ENCODE measurements at regions not wholly inside any gene's neighbourhood (a gene's known extent, or its start where the extent isn't known, plus 50 kb on each side); places are given as distances from the start of the nearest gene placed in this dataset.
"Not testable (repeated sequence)": the region's sequence is repeated elsewhere in the genome, so short reads cannot be mapped to it uniquely, and the experiment has no call there.

DNA sequence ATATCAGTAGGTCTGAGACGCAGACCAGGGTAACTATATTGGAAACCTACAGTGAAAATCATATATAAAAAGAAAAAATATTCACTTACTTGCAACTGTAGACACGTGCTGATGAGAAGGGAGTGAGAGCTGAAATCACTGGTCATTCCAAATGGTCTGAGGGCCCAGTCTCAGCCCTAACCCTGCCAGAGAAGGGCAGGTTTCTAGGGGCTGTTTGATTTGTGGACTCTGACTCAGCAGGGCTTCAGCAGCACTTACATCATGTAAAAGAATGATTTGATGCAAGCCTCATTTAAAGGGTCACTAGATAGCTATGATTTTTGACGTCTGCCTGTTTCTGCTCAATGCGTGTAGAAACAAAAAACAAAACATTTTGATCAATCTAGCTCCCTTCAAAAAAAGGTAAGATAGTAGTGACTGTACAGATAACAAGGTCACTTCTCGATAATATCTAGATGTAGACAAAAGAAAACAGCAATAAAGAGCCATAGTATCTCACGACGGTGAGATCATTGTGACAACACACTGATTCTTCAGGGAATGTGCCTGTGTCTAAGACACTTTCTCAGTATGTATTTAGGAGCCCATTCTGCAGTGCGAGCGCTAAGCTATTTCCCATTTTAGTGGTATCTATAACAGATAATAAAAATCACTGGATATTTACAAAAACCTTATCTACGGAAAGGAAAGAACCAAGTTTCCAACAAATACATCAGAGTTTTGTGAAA is 307.2 kb downstream of the HIVEP2 start:
- DNase-seq: no peak

DNA sequence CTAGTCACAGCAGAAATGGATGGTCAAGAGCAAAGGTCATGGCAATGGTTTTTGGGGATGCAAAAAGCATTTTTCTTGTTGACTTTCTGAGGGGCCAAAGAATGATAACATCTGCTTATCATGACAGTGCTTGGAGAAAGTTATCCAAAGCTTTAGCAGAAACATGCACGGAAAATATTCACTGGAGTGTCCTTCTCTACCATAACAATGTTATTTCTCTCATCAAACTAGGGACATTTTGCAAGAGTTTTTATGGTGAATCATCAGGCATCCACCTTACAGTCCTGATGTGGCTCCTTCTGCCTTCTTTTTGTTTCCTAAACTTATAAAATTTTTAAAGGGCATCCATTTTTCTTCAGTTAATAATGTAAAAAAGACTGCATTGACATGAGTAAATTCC is 302.3 kb downstream of the HIVEP2 start:
- DNase-seq: no peak

- DNase-seq: no peak
Observed at GRCh38 chr6:142644866-142645265, 300.1 kb downstream of the HIVEP2 start.

- DNase-seq: no peak
Observed at GRCh38 chr6:142645663-142646062, 299.3 kb downstream of the HIVEP2 start.

DNA sequence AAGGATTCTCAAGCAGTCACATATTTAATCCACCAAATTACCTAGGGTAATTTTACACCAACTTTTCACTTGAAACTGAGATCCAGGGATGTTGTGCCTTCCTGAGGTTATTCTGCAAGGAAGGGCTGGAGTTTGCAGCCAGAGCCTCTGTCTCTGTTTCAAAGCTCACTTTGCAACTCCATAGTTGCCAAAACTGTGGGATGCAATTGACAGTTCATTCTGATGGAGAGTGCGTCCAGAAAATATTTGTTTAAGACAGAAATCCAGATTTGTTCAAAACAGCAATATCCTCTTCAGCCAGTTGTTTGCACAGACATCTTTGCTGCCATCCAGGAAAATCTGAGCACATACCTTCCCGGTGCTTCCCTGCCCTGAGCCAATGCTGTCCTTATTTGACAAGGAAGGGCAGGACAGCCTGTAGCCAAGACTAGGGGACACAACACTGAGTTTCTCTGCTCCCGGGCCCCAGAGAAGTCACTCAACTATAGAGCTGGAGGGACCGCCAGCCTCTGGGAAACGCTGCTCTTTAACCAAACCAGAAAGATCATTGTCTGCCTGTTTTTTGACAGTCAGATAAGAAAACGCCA is 297.4 kb downstream of the HIVEP2 start:
- peak; percentile 27 for DNase-seq

DNA sequence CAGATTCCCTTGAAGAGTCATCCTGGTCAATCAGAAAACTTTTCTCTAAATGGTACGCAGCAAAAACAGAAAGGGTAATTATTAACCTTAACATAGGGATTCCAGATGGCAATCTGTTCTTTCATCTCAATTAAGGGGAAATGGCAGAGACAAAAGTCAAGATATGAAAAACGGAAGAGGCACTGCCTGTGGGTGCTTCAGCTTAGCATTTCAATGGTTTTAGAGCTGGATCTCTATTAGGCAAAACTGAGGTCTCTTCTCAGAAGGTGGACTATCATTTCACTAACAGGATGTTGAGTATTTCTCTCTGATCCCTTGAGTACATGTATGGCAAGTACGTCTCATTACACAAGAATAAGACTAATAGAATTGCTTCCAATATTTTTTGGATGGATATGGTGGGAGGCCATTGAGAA is 296.9 kb downstream of the HIVEP2 start:
- no peak for DNase-seq

- DNase-seq: no peak
Observed at GRCh38 chr6:142648526-142648925, 296.4 kb downstream of the HIVEP2 start.

DNA sequence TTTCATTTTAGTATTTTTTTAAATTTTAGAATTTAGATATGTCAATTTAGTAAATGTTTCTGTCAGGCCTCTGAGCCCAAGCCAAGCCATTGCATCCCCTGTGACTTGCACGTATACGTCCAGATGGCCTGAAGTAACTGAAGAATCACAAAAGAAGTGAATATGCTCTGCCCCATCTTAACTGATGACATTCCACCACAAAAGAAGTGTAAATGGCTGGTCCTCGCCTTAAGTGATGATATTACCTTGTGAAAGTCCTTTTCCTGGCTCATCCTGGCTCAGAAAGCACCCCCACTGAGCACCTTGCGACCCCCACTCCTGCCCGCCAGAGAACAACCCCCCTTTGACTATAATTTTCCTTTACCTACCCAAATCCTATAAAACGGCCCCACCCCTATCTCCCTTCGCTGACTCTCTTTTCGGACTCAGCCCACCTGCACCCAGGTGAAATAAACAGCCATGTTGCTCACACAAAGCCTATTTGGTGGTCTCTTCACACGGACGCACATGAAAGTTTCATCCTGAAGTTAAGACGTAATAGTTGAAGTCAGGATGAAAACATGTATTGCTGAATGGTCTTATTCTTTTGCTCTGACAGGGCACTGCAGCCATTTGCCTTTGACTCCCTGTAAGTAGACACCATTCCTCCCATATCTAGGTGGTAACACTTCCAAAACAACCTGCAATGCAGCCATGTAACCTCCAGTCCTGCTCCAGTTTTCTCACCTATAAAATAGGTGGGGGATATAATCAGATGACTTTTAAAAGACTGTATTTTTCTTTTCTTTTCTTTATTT is 295.3 kb downstream of the HIVEP2 start:
- DNase-seq: not testable (repeated sequence)

GRCh38 chr6:142651384-142651783 is 293.6 kb downstream of the HIVEP2 start:
- no peak for DNase-seq

DNA sequence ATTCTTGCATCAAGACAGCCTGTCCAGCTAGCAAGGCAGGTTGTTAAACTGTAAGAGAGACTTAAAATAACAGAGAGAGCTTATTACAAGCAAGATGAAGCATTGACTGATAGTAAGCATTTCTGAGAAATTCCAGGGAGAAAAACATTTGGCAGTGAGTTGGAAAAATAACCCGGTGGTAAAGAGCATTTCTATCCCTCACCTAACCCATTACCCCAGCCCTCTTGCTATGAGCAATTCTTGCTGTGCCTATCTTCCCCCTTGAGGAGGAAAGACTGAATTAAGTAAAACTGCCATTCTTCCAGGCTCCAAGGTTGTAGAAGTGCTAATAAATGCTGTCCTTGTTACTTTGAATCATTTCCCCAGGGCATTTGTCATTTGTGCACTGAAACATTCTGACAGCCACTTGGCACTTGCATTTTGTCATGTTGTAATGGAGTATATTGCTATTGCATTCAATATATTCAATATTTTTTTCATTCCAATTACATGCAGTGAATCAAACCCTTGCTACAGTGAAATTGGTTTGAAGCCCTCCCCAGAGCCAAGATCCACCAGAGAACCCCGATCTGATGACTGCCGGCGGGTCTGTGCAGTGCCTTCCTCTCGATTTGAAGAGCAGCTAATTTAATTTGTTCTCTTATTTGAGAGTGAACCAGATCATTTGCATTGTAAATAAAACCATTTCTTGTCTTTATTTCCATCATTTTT is 291.1 kb downstream of the HIVEP2 start:
- no peak for DNase-seq

- DNase-seq: no peak
Observed at GRCh38 chr6:142659661-142660060, 285.3 kb downstream of the HIVEP2 start.

DNA sequence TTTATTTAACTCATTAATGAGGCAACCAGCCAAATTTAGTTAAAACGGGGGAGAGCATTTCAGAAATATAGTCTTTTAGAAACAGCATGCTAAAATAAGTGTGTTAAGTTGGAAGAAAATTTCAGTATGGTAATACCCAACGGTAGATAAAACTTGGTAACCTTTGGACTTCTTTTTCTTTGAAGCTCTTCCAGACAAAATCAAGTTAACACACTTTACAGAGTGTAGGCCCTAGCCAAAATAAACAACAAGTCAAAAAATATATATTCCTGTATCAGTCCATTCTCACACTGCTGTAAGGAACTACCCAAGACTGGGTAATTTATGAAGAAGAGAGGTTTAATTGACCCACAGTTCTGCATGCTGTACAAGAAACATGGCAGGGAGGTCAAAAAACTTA is 279.6 kb downstream of the HIVEP2 start:
- no peak for DNase-seq

DNA sequence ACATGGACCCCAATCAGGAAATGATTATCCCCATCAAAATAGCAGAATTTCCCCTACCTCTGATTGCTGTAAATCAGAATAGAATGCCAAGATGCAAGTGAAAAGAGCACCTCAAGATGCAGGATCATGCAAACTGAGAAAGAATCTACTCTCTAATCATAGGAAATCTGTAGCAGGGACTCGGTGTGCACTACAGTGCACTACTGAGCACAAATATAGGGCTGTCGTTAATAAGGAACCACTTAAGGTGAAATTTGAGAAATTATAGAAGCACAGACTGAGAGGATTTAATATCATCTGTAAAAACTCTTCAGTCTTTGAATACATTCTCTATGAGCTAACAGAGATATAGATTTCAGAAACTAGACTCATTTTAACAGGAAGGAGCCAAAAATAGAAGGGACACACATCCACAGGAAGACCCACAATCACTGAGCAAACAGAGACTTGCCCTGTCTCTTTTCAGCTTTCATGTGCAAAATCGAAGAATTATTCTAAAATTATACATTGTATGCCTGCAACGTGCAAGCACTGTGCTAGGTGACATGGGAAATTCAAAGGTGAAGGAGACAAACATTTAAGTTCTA is 278.3 kb downstream of the HIVEP2 start:
- no peak for DNase-seq

GRCh38 chr6:142669471-142670351 is 275.3 kb downstream of the HIVEP2 start:
- no peak for DNase-seq

- DNase-seq: no peak
Observed at GRCh38 chr6:142671791-142672190, 273.2 kb downstream of the HIVEP2 start.

GRCh38 chr6:142675517-142675916 is 269.5 kb downstream of the HIVEP2 start:
- no peak for DNase-seq

GRCh38 chr6:142676027-142676443 is 268.9 kb downstream of the HIVEP2 start:
- DNase-seq: no peak

DNA sequence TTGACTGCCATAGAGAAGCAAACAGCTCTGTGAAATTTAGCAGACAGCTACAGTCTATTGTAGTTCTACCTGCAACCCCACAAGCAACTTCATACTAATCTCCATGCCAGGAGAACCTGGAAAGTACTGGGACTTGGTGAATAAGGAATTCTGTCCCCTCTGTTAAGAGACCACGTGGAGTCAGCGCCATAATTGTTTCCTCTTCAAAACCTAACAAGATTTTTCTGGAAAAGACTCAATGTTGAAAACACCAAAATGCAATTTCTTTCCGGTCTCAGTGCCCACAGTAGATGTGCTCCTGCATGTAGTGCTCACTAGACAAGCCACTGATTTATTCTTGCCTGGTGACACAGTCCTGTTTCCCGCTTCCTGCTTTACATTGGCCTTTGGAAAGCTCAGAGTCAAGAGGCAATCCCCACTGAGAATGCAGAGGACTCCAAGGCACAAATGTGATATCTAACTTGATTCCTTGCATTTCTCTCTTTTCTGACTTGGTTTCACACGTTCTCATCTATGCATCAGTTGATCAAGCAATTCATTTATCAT is 268.3 kb downstream of the HIVEP2 start:
- DNase-seq: no peak

DNA sequence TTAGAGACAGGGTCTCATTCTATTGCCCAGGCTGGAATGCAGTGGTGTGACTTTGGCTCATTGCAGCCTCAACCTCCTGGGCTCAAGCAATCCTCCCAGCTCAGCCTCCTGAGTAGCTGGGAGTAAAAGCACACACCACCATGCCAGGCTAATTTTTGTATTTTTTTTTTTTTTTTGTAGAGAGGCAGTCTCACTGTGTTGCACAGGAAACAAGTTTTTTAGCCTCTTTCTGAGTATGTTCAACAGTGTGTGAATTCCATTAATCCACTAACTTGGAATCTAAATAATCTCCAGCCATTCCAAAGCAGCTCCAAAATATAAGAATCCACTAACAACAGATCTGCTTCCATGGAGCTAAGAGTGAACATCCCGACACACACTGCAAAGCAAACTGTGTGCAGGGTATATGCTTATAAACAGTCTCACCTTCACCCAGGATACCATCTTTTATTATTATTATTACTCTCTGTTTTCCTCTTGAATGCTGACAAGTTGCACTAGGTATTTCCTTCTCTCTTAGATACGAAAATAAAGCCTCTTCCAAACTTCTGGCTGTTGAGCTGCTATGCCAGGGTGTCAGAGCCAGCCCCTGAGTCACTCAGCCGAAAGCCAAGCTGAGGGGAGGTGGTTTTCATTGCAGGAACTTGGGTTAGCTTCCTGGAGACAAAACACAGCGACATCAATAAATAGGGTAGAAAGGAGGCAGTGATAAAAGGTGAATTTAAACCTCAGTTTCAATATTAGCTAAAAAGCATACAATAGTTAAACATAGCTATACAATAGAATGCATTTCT is 264.9 kb downstream of the HIVEP2 start:
- peak; percentile 60 for DNase-seq

DNA sequence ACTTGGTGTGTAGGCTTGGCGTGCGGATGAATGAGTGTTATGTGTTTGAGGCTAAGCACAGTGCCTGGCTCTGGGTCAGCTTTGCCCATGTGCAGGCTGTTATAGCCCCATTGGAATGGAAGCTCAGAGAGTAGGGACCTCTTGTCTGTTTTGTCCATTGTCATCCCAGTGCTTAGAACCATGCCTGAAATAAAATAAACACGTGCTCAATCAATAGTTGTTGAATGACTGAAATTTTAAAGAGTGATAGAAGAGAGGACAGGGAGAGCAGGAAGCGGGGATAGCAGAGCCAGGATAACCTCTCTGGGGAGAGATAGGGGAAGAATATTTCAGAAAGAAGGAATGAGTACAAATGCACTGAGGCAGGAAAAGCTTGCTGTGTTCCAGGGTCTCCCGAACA is 263.9 kb downstream of the HIVEP2 start:
- no peak for DNase-seq

- DNase-seq: no peak
Observed at GRCh38 chr6:142682985-142683384, 262.0 kb downstream of the HIVEP2 start.
